NT2/D1 (cell line): ENCODE measurements at regions not wholly inside any gene's neighbourhood (a gene's known extent, or its start where the extent isn't known, plus 50 kb on each side); places are given as distances from the start of the nearest gene placed in this dataset.

Experiments
- DNase-seq: peaks from one replicate; pipeline ENCODE4 v3.0.0-alpha.2; 2011; ENCODE audit warnings: low read depth, low spot score
- H3K27me3 ChIP-seq: 2 replicates; pipeline ENCODE4 v1.6.0; 2011; ENCODE audit warnings: mild to moderate bottlenecking; ENCODE audit not compliant: insufficient read length, insufficient read depth
- H3K36me3 ChIP-seq: 2 replicates; pipeline ENCODE4 v1.6.1; 2011; ENCODE audit warnings: mild to moderate bottlenecking, low read length, mixed read lengths; ENCODE audit not compliant: insufficient read depth, insufficient read length
- H3K4me1 ChIP-seq: 2 replicates; pipeline ENCODE4 v1.5.1; 2011; ENCODE audit not compliant: insufficient read depth, insufficient read length
- H3K4me3 ChIP-seq: 2 replicates; pipeline ENCODE4 v1.5.1; 2011; ENCODE audit warnings: low read depth; ENCODE audit not compliant: insufficient read length
- H3K9ac ChIP-seq: 2 replicates; pipeline ENCODE4 v1.6.0; 2011; ENCODE audit warnings: low read depth; ENCODE audit not compliant: insufficient read length
- H3K9me3 ChIP-seq: 2 replicates; pipeline ENCODE4 v1.5.1; 2011; ENCODE audit warnings: mild to moderate bottlenecking, low read length; ENCODE audit not compliant: insufficient read depth
- SUZ12 ChIP-seq: IDR thresholded peaks from 2 replicates; pipeline ENCODE4 v1.6.1; 2011; ENCODE audit not compliant: insufficient read length, insufficient read depth; ENCODE audit errors: extremely low read depth
- YY1 ChIP-seq: IDR thresholded peaks from 2 replicates; pipeline ENCODE4 v1.6.1; 2011; ENCODE audit not compliant: insufficient read length, insufficient read depth
- ZNF274 ChIP-seq: IDR thresholded peaks from 2 replicates; pipeline ENCODE4 v1.6.1; 2011; ENCODE audit warnings: mild to moderate bottlenecking, low read depth, low read length

DNA sequence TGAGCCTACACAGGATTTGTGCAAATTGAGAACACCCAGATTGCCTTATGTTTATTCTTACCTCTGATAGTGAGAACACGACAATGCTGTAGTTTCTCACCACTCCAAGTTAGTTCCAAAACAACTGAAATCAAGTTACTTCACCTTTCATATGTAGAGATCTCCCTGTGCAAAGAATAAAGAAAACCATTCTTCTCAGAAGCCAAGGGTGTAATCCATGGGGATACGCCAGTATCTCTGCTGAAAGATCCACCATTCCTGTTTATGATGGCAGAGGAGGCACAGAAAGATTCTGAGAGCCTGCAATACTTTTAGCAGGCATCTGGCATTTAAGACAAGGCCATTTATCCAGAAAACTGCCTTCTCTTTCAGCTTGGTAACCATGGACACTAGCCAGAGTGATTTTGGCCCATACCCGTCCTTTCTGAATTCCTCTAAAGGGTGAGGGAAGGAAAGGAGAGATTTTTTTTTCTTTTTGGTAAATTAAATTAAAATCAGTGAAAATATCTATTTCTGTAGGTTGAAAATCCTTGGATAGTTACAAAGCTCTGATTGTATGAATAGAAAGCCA lies 355.4 kb upstream of the FAR2 start:
- DNase-seq: no peak
- H3K27me3 ChIP-seq: no peaks in the 10 kb centered on the region
- H3K9me3 ChIP-seq: no peaks in the 10 kb centered on the region
- H3K4me1 ChIP-seq: no peaks in the 10 kb centered on the region
- no peak overlapping the region for H3K4me3 ChIP-seq
- H3K9ac ChIP-seq: no peak overlapping the region
- no peaks in the 10 kb centered on the region for H3K36me3 ChIP-seq
- TF ChIP-seq SUZ12 (no peak), YY1 (no peak), ZNF274 (no peak)

DNA sequence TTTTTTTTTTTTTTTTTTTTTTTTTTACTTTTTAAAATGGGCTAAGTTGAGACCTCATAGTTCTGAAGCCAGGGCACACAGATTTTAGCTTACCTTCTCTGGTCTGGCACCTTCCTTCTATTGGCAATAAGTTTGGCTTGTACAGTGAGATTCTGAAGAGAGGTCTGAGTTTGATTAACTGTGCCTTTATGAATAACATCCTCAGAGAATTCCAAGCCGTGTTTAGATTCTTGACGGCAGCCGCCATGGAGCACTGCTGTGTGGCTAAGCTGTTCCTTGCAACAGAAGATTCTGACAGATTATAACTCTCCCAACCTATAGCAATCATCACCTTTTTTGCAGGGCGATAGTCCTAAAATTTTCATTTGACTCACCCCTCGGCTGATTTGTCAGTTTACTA lies 354.9 kb upstream of the FAR2 start:
- no peak for TF ChIP-seq ZNF274
- no peak for TF ChIP-seq SUZ12
- TF ChIP-seq YY1: no peak
- no peaks in the 10 kb centered on the region for H3K4me1 ChIP-seq
- no peak for DNase-seq

DNA sequence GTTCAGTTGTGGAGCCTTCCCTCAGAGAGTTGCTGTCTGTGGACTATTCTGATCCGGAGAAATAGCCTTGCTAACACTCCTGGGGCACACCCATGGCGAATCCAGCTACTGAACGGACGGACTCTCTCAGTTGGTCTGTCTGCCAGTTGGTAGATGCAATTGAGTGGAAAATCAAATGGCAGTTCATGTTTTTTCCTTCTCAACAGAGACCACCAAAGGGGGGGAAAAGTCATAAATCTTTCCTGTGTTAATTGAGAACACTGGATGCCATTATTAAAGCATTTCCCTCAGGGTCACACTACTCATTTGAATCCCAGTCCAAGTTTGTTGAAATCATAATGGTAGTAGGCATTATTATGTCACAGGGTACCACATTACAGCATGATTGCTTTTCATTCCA lies 354.3 kb upstream of the FAR2 start:
- TF ChIP-seq ZNF274: no peak
- no peak overlapping the region for H3K9ac ChIP-seq
- no peak for DNase-seq
- no peaks in the 10 kb centered on the region for H3K36me3 ChIP-seq
- H3K4me3 ChIP-seq: no peak overlapping the region
- H3K27me3 ChIP-seq: no peaks in the 10 kb centered on the region
- no peaks in the 10 kb centered on the region for H3K9me3 ChIP-seq
- H3K4me1 ChIP-seq: no peaks in the 10 kb centered on the region

More for the DNA sequence above, 354.9 kb upstream of the FAR2 start:
- Histone ChIP-seq H3K9ac (no peak overlapping the region), H3K4me3 (no peak overlapping the region), H3K36me3 (no peaks in the 10 kb centered on the region), H3K9me3 (no peaks in the 10 kb centered on the region), H3K27me3 (no peaks in the 10 kb centered on the region)

DNA sequence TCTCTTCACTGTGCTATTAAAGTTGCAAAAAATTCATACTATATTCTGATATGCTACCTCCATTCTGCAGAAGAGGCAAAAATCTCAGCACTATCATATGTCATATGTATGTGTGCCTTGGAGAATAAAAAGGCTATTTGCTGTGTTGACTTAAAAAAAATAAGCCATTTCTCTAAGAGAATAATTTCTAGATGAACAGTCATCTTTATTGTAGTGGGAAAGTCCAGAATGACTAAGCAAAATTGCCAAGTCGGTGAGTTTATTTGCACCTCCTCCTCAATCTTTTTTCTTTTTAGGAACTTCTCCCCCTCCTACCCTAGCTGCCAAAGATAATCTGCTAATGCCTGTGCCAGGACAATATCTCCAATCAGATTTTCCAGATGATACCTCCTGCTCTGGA lies 353.8 kb upstream of the FAR2 start:
- H3K9ac ChIP-seq: no peak overlapping the region
- H3K4me1 ChIP-seq: no peaks in the 10 kb centered on the region
- no peaks in the 10 kb centered on the region for H3K27me3 ChIP-seq
- TF ChIP-seq ZNF274 (no peak), SUZ12 (no peak)
- no peak for DNase-seq
- H3K4me3 ChIP-seq: no peak overlapping the region
- H3K36me3 ChIP-seq: no peaks in the 10 kb centered on the region
- no peaks in the 10 kb centered on the region for H3K9me3 ChIP-seq

DNA sequence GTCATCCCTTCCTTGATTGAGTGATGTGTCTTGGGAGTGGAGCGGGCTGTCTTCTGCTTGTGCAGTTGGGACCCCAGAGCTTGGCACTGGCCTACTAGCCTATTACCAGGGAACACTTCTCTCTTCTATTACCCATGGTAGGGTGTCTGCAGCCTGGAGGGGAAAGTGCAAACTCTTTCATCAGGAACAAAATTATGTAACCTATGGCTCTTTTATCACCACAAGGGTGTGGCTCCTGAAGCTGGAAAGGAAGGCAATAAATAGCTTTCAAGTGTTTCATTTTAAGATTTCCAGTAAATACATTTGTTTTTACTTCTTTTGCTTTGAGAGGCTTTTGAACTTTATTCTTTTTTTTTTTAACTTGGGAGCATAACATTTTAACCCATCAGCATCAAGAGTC lies 349.7 kb upstream of the FAR2 start:
- no peak for DNase-seq
- Histone ChIP-seq H3K4me3 (no peak overlapping the region), H3K27me3 (no peaks in the 10 kb centered on the region), H3K4me1 (no peaks in the 10 kb centered on the region), H3K36me3 (no peaks in the 10 kb centered on the region), H3K9ac (no peak overlapping the region), H3K9me3 (no peaks in the 10 kb centered on the region)
- TF ChIP-seq SUZ12 (no peak), YY1 (no peak), ZNF274 (no peak)

DNA sequence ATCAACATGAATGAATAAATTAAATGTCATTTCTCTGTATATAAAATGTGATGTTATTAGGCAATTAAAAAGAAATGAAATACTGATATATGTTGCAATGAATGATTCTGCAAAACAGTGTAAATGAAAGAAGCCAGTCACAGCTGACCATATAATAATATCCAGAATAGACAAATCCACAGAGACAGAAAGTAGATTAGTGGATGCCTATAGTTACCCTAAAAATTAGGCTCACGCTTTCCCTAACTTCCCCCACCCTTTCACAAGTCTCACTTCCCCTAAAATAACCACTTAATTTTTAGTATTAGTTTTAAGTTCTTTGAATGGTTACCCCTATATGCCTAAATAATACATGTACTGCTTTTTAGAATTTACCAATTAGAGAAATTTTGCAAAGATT lies 348.9 kb upstream of the FAR2 start:
- Histone ChIP-seq H3K4me3 (no peak overlapping the region), H3K9ac (no peak overlapping the region), H3K9me3 (no peaks in the 10 kb centered on the region), H3K36me3 (no peaks in the 10 kb centered on the region), H3K4me1 (no peaks in the 10 kb centered on the region), H3K27me3 (no peaks in the 10 kb centered on the region)
- TF ChIP-seq SUZ12: no peak
- DNase-seq: no peak

DNA sequence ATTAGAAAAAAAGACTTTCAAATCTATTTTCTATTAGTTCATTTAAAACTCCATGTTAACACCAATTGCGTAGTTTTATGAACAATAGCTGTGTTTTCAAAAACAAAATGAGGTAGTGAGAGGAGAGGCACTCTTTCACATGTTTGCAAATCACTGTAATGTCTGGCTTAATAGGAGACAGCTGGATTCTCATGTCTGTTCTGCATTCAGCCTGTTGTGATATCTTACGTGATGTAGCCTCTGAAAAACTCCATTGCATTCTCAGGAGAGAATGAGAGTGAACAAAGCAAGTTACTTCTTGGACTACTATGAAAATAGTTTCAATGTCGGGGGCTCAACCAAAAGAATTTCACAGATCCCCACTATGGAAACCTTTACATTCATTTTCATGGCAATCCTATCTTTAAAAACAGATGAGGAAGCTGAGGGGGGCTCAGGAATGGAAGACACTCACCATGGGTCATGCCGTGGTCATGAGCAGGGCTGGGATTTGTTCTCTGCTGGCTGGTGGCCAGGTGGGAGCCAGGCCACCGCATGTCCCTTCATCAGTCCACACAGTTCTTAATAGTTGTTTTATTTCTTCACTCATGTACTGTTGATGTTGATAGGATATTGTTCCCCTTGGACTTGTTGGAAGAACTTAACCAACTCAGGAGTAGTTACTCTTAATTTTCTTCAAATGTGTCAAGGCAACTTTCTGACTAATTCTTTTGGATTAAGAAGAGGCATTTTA lies 346.2 kb upstream of the FAR2 start:
- no peaks in the 10 kb centered on the region for H3K36me3 ChIP-seq
- H3K9ac ChIP-seq: no peak overlapping the region
- H3K4me3 ChIP-seq: no peak overlapping the region
- DNase-seq: no peak
- no peaks in the 10 kb centered on the region for H3K4me1 ChIP-seq
- no peaks in the 10 kb centered on the region for H3K27me3 ChIP-seq
- no peak for TF ChIP-seq ZNF274
- TF ChIP-seq SUZ12: no peak
- TF ChIP-seq YY1: no peak
- no peaks in the 10 kb centered on the region for H3K9me3 ChIP-seq

DNA sequence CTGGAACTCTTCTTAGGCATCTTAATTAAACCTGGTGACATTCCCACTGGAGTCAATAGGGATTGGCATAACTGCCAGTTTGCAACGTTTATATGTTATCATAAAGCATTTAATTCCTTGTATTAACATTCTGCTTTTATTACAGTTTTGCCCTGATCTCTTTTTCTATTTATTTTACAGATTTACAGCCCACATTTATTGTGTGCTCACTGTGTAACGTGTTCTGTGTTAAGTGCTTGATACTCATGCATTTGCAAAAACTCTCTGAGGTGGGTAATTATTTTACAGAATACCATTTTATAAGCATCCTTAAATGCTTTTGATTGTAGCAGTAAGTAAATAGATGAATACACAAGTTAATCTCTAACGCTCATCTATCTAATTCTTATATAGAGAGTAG lies 341.5 kb upstream of the FAR2 start:
- no peak overlapping the region for H3K9ac ChIP-seq
- no peaks in the 10 kb centered on the region for H3K36me3 ChIP-seq
- TF ChIP-seq SUZ12 (no peak), YY1 (no peak), ZNF274 (no peak)
- no peaks in the 10 kb centered on the region for H3K4me1 ChIP-seq
- H3K9me3 ChIP-seq: peaks cover 29% of the 10 kb centered on the region
- H3K27me3 ChIP-seq: no peaks in the 10 kb centered on the region
- DNase-seq: no peak
- H3K4me3 ChIP-seq: no peak overlapping the region
